Spinal cord (tissue), 9 donors: ENCODE measurements at regions not wholly inside any gene's neighbourhood (a gene's known extent, or its start where the extent isn't known, plus 50 kb on each side); places are given as distances from the start of the nearest gene placed in this dataset.
"Not testable (repeated sequence)": the region's sequence is repeated elsewhere in the genome, so short reads cannot be mapped to it uniquely, and the experiment has no call there.

Experiments
- DNase-seq, 6 donors: peaks; one replicate each; pipeline versions ENCODE4 v3.0.0 to v3.0.0-alpha.2; 2013 to 2015; ENCODE audit warnings: low spot score in 6 of 6, low read depth in 4 of 6
- H3K27ac ChIP-seq: one replicate; pipeline ENCODE4 v1.5.1; 2013; ENCODE audit warnings: low read depth, low read length, control low read depth
- H3K27me3 ChIP-seq: one replicate; pipeline ENCODE4 v1.6.1; 2013; ENCODE audit warnings: low read length; ENCODE audit not compliant: control insufficient read depth, insufficient read depth
- H3K36me3 ChIP-seq: one replicate; pipeline ENCODE4 v1.6.1; 2013; ENCODE audit warnings: low read length; ENCODE audit not compliant: control insufficient read depth, insufficient read depth
- H3K4me1 ChIP-seq: one replicate; pipeline ENCODE4 v1.6.1; 2013; ENCODE audit warnings: low read length; ENCODE audit not compliant: control insufficient read depth, insufficient read depth
- H3K4me3 ChIP-seq: one replicate; pipeline ENCODE4 v1.5.1; 2013; ENCODE audit warnings: low read depth, low read length, control low read depth
- H3K9me3 ChIP-seq: one replicate; pipeline ENCODE4 v1.6.1; 2013; ENCODE audit warnings: low read length; ENCODE audit not compliant: control insufficient read depth, insufficient read depth
- WGBS: methylation state at CpG from one replicate; pipeline ENCODE4 v1.1.5; 2013; ENCODE audit warnings: missing lambda C conversion rate; ENCODE audit not compliant: insufficient coverage; 5-methylcytosine and 5-hydroxymethylcytosine counted together
- donor health status: healthy.

DNA sequence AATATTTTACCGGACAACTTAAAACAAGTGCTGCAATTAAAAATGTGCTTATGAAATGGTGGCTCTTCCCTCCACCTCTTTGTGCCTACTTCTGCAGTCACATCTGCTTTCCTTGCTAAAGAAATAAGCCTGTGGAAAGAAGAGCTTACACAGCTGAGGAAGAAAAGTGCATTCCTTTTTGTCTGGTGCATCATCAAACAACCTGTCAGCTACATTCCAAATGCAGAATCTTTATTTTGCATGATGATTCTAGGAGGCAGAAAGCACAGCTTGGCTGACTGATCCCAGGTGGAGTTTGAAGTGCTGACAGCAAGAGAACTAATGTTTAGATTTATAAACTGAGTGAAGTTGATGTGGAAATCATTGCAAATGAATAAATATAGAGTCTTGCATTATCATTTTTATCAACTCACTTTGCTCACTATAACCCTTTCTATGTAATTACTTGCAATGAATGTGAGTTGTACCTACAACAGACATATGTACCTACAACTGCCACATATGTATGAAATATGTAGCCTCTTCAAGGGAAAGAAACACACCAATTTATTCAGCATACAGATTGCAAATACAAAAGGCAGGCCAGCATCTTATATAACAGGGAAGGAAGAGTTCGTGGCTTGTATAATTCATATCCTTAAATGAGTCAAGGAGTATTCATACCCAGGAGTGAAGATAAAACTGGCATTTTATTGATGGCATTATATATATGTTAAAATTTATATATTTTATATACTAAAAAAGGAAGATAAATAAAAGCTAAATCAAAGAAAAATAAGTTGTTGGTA is 223.4 kb upstream of the MCHR2 start:
- DNase-seq, result peak in 2 of 6 donors; percentile 25 to 28
- WGBS, result no CpG with 5 or more reads among the region's 2 CpGs
- Histone ChIP-seq H3K9me3 (no peaks in the 10 kb centered on the region), H3K4me1 (no peaks in the 10 kb centered on the region), H3K27ac (no peak overlapping the region), H3K4me3 (no peak overlapping the region), H3K27me3 (no peaks in the 10 kb centered on the region), H3K36me3 (no peaks in the 10 kb centered on the region)

DNA sequence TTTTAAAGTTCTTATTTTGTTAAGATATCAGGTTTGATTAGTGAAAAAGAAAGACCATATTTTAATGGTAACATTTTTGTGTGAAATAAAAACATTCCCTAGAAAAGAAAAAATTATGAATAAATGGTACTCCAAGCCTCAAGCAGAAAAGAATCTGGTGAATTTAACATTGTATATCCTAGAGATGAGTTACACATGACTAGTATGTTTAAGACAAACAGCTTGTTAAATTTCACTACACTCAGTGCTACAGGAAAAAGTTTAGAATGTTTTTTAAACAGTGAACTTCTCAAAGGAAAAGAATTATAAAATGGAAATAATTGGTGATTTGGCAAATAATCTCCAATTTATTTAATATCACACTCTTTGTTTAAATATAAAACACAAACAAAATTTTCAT is 222.7 kb upstream of the MCHR2 start:
- no peaks in the 10 kb centered on the region for H3K9me3 ChIP-seq
- no peak overlapping the region for H3K27ac ChIP-seq
- H3K4me3 ChIP-seq, result no peak overlapping the region
- H3K27me3 ChIP-seq, result no peaks in the 10 kb centered on the region
- H3K36me3 ChIP-seq, result no peaks in the 10 kb centered on the region
- no peaks in the 10 kb centered on the region for H3K4me1 ChIP-seq
- no peak for DNase-seq

DNA sequence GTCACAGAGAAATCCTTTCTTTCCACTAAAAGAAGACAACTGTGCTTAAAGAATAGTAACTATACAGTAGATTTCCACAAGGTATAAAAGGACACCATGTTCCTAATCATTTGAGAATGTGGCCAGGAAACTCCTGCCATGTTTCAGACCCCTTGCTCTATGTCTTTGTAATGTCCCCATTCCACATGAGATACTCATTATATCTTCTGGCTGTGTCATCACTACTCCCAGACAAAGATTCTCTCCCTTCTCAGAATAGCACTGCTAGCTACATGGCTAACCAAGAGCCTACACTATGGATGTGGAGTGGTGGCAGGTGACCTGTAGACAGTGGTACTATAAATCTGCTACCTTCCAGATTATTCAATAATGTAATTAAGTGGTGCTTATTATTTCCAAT is 218.1 kb upstream of the MCHR2 start:
- H3K27me3 ChIP-seq, result no peaks in the 10 kb centered on the region
- H3K9me3 ChIP-seq, result no peaks in the 10 kb centered on the region
- DNase-seq, result no peak
- no peaks in the 10 kb centered on the region for H3K36me3 ChIP-seq
- no peak overlapping the region for H3K4me3 ChIP-seq
- no peaks in the 10 kb centered on the region for H3K4me1 ChIP-seq
- H3K27ac ChIP-seq, result no peak overlapping the region

DNA sequence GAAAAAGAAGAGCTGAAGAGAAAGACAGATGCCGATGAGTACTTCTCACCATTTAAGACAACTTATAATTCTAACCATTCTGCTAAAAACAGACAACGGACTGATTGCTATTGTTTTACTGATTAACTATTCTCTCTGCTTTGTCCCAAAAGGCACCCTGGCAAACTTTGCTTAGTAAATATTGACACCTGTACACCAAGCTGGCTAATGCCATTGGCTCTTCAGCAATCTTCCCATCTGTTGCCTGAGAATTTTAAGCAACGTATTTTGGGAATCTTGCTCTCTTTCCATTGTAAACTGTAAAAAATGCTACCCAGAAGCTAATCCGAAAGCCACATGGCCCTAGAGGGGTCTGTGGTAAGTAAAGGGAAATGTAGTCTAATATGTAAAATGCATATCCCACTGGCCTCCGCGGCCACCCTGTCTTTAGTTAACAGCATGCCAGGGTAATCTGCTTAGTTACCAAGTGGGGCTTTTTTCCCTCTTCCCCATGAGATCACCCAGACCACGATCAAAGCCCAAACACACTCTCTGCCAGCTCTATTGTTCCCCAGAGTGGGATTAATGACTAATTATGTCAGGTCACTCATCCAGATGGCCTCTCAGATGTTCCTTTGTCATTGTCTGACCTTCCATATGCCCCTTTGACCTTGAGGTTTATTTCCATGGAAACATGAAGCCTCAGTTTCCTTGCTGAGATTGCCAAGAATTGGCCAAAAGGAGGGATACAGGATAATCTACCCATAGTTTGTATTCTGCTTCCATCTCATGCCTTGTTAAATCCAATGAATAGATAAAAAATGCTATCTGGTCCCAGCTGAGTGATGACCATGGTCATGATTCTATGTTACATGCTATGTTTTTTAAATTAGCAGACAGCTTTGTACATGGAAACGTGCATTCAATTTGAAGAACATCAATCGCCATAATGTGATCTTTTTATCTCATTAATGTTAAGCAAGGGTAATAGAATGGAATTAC is 216.4 kb upstream of the MCHR2 start:
- Histone ChIP-seq H3K36me3 (no peaks in the 10 kb centered on the region), H3K27me3 (no peaks in the 10 kb centered on the region), H3K4me1 (no peaks in the 10 kb centered on the region), H3K4me3 (no peak overlapping the region), H3K9me3 (no peaks in the 10 kb centered on the region), H3K27ac (no peak overlapping the region)
- 57% methylated on average over 1 of the region's 9 CpGs for WGBS
- no peak for DNase-seq

DNA sequence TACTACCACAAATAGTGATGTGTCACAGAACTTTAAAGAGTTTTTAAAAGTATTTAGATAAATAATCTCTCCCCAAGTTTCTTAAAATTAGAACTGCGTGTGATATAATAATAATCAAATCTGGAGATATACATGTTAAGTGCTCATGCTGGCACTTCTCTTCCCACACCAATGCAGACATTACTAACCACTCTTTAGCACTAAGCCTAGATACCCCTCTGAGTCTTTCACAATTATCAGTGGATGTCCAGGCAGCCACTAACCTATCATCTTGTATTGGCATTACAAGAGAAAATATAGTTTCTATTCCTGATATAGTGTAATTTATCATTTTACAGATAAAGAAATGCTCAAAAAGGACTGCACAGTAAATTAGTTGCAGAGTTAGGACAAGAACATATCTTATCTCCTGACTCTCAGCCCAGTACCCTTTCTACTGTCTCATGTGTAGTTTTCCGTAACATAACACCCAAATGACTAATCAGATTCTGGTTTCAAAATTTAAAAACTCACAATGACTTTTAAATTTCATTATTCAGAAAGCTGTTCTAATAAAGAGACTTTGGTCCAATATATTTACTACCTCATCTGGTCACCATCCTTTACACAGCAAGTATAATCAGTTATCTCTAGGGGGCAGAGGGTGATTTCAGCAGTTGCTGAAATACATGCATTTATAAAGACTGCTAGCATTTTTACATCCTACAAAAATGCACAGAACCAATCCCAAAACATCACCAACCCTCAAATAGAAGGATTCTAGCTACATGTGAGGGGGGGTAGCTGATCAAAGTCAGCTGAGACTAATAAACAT is 215.5 kb upstream of the MCHR2 start:
- no peak for DNase-seq
- no CpG with 5 or more reads among the region's 2 CpGs for WGBS
- H3K4me3 ChIP-seq, result no peak overlapping the region
- no peaks in the 10 kb centered on the region for H3K9me3 ChIP-seq
- H3K27ac ChIP-seq, result no peak overlapping the region
- H3K4me1 ChIP-seq, result no peaks in the 10 kb centered on the region
- H3K27me3 ChIP-seq, result no peaks in the 10 kb centered on the region
- no peaks in the 10 kb centered on the region for H3K36me3 ChIP-seq

DNA sequence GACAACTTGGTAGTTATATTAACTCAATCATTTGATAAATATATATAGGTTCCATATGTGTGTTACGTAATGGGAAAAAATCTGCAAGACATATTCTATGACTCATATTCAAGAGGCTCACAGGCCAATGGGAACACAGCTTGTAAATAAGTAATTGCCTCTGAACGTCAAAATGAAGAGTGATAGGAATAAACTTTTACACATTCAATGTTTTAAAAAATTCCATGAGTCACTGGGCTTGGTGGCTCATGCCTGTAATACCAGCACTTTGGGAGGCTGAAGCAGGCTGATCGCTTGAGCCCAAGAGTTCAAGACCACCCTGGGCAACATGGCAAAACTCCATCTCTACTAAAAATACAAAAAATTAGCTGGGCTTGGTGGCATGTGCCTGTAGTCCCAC is 209.4 kb upstream of the MCHR2 start:
- Histone ChIP-seq H3K36me3 (no peaks in the 10 kb centered on the region), H3K27me3 (no peaks in the 10 kb centered on the region), H3K27ac (no peak overlapping the region), H3K9me3 (no peaks in the 10 kb centered on the region), H3K4me1 (no peaks in the 10 kb centered on the region), H3K4me3 (no peak overlapping the region)
- no peak for DNase-seq
- no CpG with 5 or more reads among the region's 3 CpGs for WGBS

DNA sequence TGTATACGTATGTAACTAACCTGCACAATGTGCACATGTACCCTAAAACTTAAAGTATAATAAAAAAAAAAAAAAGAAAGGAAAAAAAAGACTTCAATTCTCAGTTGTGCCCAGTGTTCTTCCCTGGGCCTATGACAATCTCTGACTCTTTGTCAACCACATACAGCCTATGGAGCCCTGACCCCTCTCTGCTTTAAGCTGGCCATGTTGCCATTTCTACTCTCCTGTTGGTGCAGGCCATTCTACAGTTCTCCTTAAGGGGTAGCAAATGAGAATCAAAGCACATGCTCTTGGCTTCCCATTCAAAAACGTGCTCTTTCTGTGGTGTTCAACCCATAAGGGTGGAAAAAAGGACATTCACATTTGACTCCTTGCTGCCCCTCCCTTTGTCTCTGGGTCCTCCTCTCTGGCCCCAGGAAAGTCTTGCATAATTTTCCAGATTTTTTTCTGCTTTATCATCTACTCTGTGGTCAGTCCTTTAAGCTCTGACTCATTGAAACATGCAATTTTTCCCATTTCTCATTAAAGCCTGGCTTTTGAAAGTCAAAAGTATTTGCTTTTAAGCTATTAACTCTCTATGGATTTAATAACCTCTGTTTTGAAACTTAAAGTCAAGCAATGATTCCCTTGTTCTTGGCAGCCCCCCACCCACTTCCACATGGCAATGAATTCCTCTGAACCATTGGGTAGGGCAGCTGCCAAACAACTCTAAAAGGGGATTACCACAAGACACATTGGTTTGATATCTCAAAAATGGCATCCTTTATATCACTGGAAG is 208.6 kb upstream of the MCHR2 start:
- no peak for DNase-seq
- no peak overlapping the region for H3K4me3 ChIP-seq
- H3K36me3 ChIP-seq, result no peaks in the 10 kb centered on the region
- H3K9me3 ChIP-seq, result no peaks in the 10 kb centered on the region
- no peaks in the 10 kb centered on the region for H3K4me1 ChIP-seq
- no peak overlapping the region for H3K27ac ChIP-seq
- no peaks in the 10 kb centered on the region for H3K27me3 ChIP-seq
- 88% methylated on average over 1 of the region's 2 CpGs for WGBS

DNA sequence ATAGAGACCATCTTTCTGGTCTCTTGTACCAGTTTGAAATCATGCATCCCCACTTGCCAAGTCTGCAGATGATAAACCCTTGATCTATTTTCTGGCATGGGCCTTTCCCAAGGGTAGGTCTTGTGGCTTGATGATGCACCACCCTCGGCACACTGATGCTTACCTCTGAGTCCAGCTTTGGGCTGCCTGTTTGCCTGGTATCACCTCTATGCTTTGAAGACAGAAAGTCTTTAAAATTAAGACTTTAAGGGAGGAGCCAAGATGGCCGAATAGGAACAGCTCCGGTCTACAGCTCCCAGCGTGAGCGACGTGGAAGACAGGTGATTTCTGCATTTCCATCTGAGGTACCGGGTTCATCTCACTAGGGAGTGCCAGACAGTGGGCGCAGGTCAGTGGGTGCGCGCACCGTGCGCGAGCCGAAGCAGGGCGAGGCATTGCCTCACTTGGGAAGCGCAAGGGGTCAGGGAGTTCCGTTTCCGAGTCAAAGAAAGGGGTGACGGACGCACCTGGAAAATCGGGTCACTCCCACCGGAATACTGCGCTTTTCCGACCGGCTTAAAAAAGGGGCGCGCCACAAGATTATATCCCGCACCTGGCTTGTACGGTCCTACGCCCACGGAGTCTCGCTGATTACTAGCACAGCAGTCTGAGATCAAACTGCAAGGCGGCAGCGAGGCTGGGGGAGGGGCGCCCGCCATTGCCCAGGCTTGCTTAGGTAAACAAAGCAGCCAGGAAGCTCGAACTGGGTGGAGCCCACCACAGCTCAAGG is 202.4 kb upstream of the MCHR2 start:
- H3K27ac ChIP-seq, H3K36me3 ChIP-seq, H3K27me3 ChIP-seq, DNase-seq, H3K9me3 ChIP-seq, H3K4me3 ChIP-seq, H3K4me1 ChIP-seq: not testable (repeated sequence)
- WGBS, result 96% methylated on average over 16 of the region's 37 CpGs
